ENCODE measurements at regions not wholly inside any gene's neighbourhood (a gene's known extent, or its start where the extent isn't known, plus 50 kb on each side); places are given as distances from the start of the nearest gene placed in this dataset.

GRCh38 chr12:125434131-125434530 is 368.9 kb downstream of the AACS start:
- no peak overlapping the region for H3K4me3 ChIP-seq (ENCODE audit: control insufficient read depth, low read depth, low read length)
- no peak for TF ChIP-seq CTCF (IDR thresholded peaks at IDR 0.05; ENCODE audit: control insufficient read depth, insufficient read depth, low read depth, low read length, missing control alignments)
- no peak for DNase-seq (ENCODE audit: low read depth)

GRCh38 chr12:125434936-125435443 is 369.8 kb downstream of the AACS start:
- no peak for TF ChIP-seq CTCF (IDR thresholded peaks at IDR 0.05; ENCODE audit: control insufficient read depth, insufficient read depth, low read depth, low read length, missing control alignments)
- no peak for DNase-seq (ENCODE audit: low read depth)
- no peak overlapping the region for H3K4me3 ChIP-seq (ENCODE audit: control insufficient read depth, low read depth, low read length)

- TF ChIP-seq CTCF (IDR thresholded peaks at IDR 0.05; ENCODE audit: control insufficient read depth, insufficient read depth, low read depth, low read length, missing control alignments) = no peak
- H3K4me3 ChIP-seq (ENCODE audit: control insufficient read depth, low read depth, low read length) = no peak overlapping the region
- DNase-seq (ENCODE audit: low read depth) = no peak
Measured at GRCh38 chr12:125435871-125436270, 370.6 kb downstream of the AACS start.

GRCh38 chr12:125436686-125437085 is 371.5 kb downstream of the AACS start:
- no peak overlapping the region for H3K4me3 ChIP-seq (ENCODE audit: control insufficient read depth, low read depth, low read length)
- TF ChIP-seq CTCF (IDR thresholded peaks at IDR 0.05; ENCODE audit: control insufficient read depth, insufficient read depth, low read depth, low read length, missing control alignments) = no peak
- DNase-seq (ENCODE audit: low read depth) = no peak

GRCh38 chr12:125440399-125440798 is 375.2 kb downstream of the AACS start:
- H3K4me3 ChIP-seq (ENCODE audit: control insufficient read depth, low read depth, low read length) = no peak overlapping the region
- DNase-seq (ENCODE audit: low read depth) = no peak
- TF ChIP-seq CTCF (IDR thresholded peaks at IDR 0.05; ENCODE audit: control insufficient read depth, insufficient read depth, low read depth, low read length, missing control alignments) = no peak

GRCh38 chr12:125443341-125443740 is 378.1 kb downstream of the AACS start:
- no peak overlapping the region for H3K4me3 ChIP-seq (ENCODE audit: control insufficient read depth, low read depth, low read length)
- TF ChIP-seq CTCF (IDR thresholded peaks at IDR 0.05; ENCODE audit: control insufficient read depth, insufficient read depth, low read depth, low read length, missing control alignments) = no peak

GRCh38 chr12:125451408-125451807 is 386.2 kb downstream of the AACS start:
- H3K4me3 ChIP-seq (ENCODE audit: control insufficient read depth, low read depth, low read length) = no peak overlapping the region
- TF ChIP-seq CTCF (IDR thresholded peaks at IDR 0.05; ENCODE audit: control insufficient read depth, insufficient read depth, low read depth, low read length, missing control alignments) = no peak
- DNase-seq (ENCODE audit: low read depth) = no peak

More at GRCh38 chr12:125443341-125443740, 378.1 kb downstream of the AACS start:
- no peak for DNase-seq (ENCODE audit: low read depth)
